Transverse colon (tissue), 4 donors: ENCODE measurements at regions not wholly inside any gene's neighbourhood (a gene's known extent, or its start where the extent isn't known, plus 50 kb on each side); places are given as distances from the start of the nearest gene placed in this dataset.

ENCODE experiments used
- CTCF ChIP-seq, 5 experiments: fragments of 200-600 bp in 3 of 5; fragments of 450-650 bp in 2 of 5; sonication (generic) in 3 of 5; IDR thresholded peaks; 1 replicate in 2 of 5; 2 replicates in 3 of 5; pipeline ENCODE4 v1.5.1; 2016 to 2017; ENCODE audit warnings: antibody characterized with exemption in 5 of 5, inconsistent platforms in 3 of 5, mild to moderate bottlenecking in 2 of 5, moderate library complexity in 1 of 5
- EP300 ChIP-seq: sonication (generic); formaldehyde crosslinking; IDR thresholded peaks from one replicate; pipeline ENCODE4 v1.6.1; 2017; ENCODE audit warnings: antibody characterized with exemption, low read depth
- POLR2A ChIP-seq: fragments of 450-650 bp; IDR thresholded peaks from one replicate; pipeline ENCODE4 v1.6.1; 2016; ENCODE audit warnings: antibody characterized with exemption, mild to moderate bottlenecking, moderate library complexity
- POLR2AphosphoS5 ChIP-seq, 3 donors: sonication (generic); formaldehyde crosslinking; IDR thresholded peaks; one replicate each; pipeline ENCODE4 v1.6.1; 2016; ENCODE audit warnings: antibody characterized with exemption in 3 of 3

DNA sequence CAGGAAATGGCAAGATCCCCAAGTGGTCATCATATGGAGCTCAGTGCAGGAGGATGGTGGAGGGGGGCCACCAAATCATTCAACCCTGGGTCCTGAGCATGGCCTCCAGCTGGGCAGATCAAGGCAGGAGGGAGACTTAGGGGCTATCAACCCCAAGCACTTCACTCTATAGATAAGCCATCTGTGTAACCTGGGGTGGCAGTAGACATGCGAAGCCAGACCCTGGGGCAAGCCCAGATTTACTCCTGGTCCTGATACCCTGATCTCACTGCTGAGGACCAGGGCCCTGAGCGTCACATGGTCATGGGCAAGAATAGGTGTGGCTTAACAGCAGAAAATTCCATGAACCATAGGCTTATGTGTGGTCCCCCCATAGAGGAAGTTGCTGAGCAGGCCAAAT lies 173.0 kb upstream of the ADCY1 start:
- TF ChIP-seq POLR2A (no peak), CTCF (IDR thresholded peaks at IDR 0.05) (no peak), EP300 (no peak), POLR2AphosphoS5 (IDR thresholded peaks at IDR 0.05) (no peak)
